ENCODE measurements at regions not wholly inside any gene's neighbourhood (a gene's known extent, or its start where the extent isn't known, plus 50 kb on each side); places are given as distances from the start of the nearest gene placed in this dataset.

- TF ChIP-seq EZH2 (IDR thresholded peaks at IDR 0.05) (no peak), CTCF (IDR thresholded peaks at IDR 0.05) (no peak)
Observed at GRCh38 chr4:109365939-109366338, 63.5 kb upstream of the COL25A1 start.
